ENCODE measurements at regions not wholly inside any gene's neighbourhood (a gene's known extent, or its start where the extent isn't known, plus 50 kb on each side); places are given as distances from the start of the nearest gene placed in this dataset.

DNA sequence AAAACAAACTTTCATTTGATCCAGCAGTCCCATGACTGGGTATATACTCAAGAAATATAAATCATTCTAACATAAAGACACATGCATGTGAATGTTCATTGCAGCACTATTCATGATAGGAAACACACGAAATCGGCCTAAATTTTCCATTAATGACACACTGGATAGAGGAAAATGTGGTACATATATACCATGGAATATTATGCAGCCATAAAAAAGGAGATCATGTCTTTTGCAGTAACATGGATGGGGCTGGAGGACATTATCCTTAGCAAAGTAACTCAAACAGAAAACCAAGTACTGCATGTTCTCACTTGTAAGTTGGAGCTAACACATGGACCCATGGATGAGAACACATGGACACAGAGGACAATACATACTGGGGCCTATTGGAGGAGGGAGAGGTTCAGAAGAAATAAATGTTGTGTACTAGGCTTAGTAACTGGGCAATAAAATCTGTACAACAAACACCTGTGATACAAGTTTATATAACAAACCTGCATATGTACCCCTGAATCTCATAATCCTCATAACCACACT lies 283.6 kb downstream of the LMO7 start:
- DNase-seq (ENCODE audit: extremely low read depth in 1 of 11, low read depth in 9 of 11, low spot score in 4 of 11): no peak

DNA sequence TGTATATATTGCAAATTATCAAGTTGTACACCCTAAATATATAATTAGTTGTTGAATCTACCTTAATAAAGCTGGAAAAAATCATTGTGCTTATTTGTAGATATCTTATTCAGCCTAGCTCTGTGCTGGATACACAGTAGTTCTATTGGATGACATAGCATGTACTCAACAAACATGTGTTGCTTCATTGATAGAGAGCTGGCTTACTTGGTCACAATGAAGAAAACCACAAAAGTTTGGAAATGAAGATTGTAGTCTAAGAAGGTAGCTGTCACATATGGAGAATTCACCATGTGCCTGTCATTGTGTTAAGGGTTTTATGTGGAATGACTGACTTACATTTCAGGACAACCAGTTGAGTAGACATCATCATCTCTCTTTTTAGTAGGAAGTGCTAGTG lies 278.9 kb downstream of the LMO7 start:
- DNase-seq (ENCODE audit: extremely low read depth in 1 of 11, low read depth in 9 of 11, low spot score in 4 of 11): no peak

DNA sequence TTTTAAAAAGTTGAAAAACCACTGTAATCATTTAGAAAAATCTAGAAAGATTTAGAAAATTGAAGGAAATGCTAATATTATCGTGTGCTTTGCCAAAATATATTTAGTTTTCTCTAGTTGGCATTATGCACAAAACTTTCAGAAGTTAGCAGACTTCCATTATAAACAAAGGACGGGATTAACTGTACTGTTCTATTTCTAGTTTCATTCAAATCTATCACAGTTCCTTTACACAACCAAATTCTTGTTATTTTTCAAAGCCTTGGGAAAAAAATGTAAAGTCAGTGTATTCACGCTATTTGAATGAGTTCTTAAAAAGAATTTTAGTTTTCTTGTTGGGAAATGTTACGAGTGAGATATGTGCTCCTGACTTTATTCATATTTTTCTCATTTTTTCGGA lies 277.8 kb downstream of the LMO7 start:
- DNase-seq (ENCODE audit: extremely low read depth in 1 of 11, low read depth in 9 of 11, low spot score in 4 of 11): no peak

DNA sequence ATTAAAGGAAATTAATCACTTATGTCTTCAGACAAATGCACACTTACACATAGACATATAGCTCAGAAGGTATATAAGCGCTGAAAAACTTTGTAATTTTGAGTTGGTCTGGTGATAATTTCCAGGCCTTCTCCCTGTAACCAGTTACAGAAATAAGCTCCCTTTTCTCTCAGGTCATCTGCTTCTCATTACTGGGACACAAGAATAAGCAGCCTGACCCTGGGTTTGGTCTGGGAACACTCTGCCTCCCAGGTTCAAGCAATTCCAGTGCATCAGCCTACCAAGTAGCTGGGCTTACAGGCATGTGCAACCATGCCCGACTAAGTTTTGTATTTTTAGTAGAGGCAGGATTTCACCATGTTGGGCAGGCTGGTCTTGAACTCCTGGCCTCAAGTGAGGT lies 274.5 kb downstream of the LMO7 start:
- no peak for DNase-seq (ENCODE audit: extremely low read depth in 1 of 11, low read depth in 9 of 11, low spot score in 4 of 11)

Data from renal cortex interstitium (tissue), 11 donors.